ENCODE measurements at regions not wholly inside any gene's neighbourhood (a gene's known extent, or its start where the extent isn't known, plus 50 kb on each side); places are given as distances from the start of the nearest gene placed in this dataset.

- TF ChIP-seq CTCF (conservative IDR thresholded peaks at IDR 0.05) (no peak), EZH2 (IDR thresholded peaks at IDR 0.05; ENCODE audit: low read depth) (no peak)
Observed at GRCh38 chr3:34942256-34942655, 697.1 kb upstream of the ARPP21 start.
